GM19324 (cell line): ENCODE measurements at regions not wholly inside any gene's neighbourhood (a gene's known extent, or its start where the extent isn't known, plus 50 kb on each side); places are given as distances from the start of the nearest gene placed in this dataset.

Source experiments
- ATAC-seq: cut with Tn5 transposase; IDR thresholded peaks from one replicate; pipeline ENCODE4 v1.9.1; 2021; ENCODE audit warnings: mild to moderate bottlenecking, moderate library complexity; ENCODE audit not compliant: unreplicated experiment, low FRiP score

- no peak for ATAC-seq
These were observed 182.7 kb upstream of the LDB2 start for GRCh38 chr4:17081179-17081578.

- ATAC-seq: no peak
These were observed 178.7 kb upstream of the LDB2 start for GRCh38 chr4:17077105-17077504.

- no peak for ATAC-seq
These were observed 174.0 kb upstream of the LDB2 start for GRCh38 chr4:17072483-17072882.

GRCh38 chr4:17068891-17069290 lies 170.4 kb upstream of the LDB2 start:
- no peak for ATAC-seq

- no peak for ATAC-seq
These were observed 169.9 kb upstream of the LDB2 start for GRCh38 chr4:17068392-17068791.

- ATAC-seq: no peak
These were observed 168.5 kb upstream of the LDB2 start for GRCh38 chr4:17066972-17067371.

DNA sequence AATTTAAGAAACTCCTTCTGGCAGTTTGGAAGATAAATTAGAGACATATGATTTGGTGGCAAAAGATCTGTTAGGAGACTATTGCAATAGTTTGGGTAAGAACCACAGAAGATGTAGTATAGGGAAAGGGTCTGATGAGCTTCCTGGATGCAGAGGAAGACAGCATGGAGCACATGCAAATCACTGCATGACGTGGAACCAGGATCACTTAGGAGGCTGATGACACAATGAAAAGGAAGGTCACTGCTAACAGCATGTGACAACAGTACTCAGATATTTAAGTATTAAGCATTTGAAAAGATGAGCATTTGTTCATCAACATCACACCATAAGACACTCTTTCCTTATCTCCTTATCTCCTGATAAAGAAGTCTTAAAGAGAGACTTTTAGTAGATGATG lies 167.8 kb upstream of the LDB2 start:
- ATAC-seq: no peak

GRCh38 chr4:17065821-17066220 lies 167.4 kb upstream of the LDB2 start:
- ATAC-seq: no peak

GRCh38 chr4:17064959-17065358 lies 166.5 kb upstream of the LDB2 start:
- ATAC-seq: no peak

- ATAC-seq: no peak
These were observed 165.4 kb upstream of the LDB2 start for GRCh38 chr4:17063888-17064287.

- ATAC-seq: no peak
These were observed 161.8 kb upstream of the LDB2 start for GRCh38 chr4:17060230-17060629.

GRCh38 chr4:17058916-17059741 lies 160.7 kb upstream of the LDB2 start:
- no peak for ATAC-seq

- ATAC-seq: no peak
These were observed 160.1 kb upstream of the LDB2 start for GRCh38 chr4:17058536-17058915.

DNA sequence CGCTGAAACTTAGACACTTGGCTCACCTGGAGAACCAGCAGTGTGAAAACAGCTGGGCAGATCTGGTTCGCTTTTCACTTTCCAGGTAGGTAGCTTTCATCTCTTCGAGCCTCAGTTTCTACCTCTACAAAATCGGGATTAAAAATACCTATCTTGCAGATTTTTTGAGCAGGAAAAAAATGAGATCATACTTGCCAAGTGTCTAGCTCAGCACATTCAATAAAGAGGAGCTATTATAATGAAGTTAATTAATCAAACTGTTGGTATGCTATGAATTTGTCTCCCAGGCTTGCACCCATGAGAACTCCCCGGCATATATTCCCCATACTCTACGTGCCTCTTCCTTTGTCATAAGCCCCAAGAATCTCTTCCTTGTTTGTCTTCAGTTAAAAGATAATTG lies 158.6 kb upstream of the LDB2 start:
- ATAC-seq: no peak

DNA sequence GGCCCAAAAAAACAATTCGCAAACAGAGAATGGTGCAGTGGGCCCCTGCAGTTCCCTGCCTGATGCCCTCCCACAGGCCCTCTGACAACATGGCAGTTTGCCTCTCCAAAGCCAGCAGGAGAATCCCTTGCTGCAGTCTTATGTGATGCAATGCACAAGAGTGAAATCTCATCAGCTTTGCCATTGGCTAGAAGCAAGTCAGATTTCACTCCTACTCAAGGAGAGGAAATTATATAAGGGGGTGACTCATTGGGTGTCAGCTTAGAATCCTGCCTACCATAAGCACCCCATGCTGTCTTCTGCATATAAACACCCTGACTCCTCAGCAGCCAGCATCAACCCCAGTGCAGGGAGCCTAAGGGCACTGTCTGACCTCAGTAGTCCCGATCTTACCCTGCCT lies 157.3 kb upstream of the LDB2 start:
- no peak for ATAC-seq

GRCh38 chr4:17045866-17046265 lies 147.4 kb upstream of the LDB2 start:
- ATAC-seq: no peak

DNA sequence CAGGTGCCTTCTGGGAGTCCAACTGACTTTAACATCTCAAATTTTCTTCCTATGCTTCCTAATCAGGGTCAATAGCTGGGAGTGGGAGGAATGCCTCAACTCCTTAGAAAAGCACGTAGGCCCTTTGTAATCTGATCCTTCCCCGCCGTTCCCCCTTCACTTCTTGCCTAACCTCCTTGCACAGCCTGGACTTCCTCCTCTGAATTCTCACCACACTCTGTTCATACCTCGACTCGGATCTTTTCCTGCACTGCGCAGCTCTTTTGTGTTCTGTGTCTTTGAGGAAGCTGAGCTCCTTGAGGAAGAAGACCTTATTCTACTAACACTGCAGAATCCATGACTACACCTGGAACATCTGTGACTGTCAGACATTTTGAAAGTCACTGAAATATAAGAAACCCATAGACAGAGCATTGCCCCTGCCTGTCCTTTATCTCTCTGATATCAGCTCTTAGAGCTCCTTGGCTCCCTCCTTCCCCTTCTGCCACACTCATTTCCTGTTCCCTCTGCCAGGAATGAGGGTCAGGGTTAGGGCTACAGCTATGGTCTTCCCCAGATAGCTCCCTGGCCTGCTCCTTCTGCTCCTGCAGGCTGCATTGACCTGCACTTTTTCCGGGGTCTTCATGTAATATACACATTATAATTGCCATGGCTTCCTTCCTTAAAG lies 140.2 kb upstream of the LDB2 start:
- no peak for ATAC-seq

DNA sequence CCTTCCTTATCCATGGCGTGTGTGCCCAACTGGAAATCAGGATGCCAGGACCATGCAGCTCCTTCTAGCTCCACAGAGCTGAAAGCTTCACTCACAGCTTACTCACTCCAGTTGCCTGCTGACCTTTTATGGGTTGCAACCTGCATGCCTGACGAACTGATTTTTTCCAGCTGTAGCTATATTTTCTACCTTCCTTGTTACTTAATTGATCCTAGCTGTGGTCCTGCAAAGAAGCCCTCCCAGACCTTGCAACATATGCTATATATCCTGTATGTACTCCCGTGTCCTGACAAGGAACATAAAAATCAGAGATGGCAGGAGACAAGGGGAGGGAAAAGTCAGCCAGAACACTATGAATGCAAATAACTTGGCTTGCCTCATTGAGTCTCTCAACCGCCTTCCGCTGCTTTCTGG lies 135.3 kb upstream of the LDB2 start:
- no peak for ATAC-seq

DNA sequence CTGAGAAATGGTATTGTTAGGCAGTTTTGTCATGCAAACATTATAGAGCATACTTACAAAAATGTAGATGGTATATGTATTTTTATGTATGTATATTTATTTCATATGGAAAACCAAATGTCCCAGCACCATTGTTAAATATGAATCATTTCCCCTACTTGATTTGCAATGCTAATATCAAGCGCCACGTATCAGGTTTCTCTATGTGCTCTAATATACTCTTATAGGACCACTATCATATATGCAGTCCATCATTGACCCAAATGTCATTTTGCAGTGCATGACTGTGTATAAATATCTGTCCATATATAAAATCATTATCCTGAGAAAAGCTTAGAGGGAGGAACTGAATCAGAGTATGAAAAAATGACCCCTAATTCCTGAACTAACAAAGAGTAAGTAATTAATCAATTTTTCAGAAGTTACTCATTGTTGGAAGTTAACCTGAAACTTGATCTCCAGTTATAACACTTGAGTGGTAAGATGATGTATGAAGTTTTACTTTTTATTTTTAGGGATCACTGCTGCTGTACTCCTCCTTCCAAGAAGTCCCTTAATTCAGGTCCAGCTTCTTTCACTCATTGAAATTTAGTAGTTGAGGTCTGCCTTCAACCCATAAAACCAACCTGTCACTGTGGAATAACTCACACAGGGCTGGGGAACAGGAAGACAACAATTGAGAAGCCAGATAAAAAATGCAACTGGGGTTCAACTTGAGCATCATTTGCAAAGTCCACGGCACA lies 134.8 kb upstream of the LDB2 start:
- no peak for ATAC-seq

- ATAC-seq: no peak
These were observed 132.1 kb upstream of the LDB2 start for GRCh38 chr4:17030543-17030942.

DNA sequence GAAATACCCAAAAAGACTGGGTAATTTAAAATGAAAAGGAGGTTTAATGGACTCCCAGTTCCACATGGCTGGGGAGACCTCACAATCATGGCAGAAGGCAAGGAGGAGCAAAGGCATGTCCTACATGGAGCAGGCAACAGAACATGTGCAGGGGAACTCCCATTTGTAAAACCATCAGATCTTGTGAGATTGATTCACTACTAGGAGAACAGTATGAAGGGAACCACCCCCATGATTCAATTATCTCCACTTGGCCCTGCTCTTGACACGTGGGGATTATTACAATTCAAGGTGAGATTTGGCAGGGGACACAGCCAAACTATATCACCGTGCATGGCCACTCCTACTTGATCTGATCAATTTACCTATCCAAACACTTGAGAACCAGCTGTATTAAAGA lies 131.5 kb upstream of the LDB2 start:
- ATAC-seq: no peak
